Smooth muscle cell (in vitro differentiated cells): ENCODE measurements at regions not wholly inside any gene's neighbourhood (a gene's known extent, or its start where the extent isn't known, plus 50 kb on each side); places are given as distances from the start of the nearest gene placed in this dataset.

Source experiments
- DNase-seq: peaks from one replicate; lab custom pipeline; 2025; ENCODE audit not compliant: unreplicated experiment; lab: John Stamatoyannopoulos, UW
- H2AFZ ChIP-seq: fragments of 200-600 bp; sonication (generic); 2 replicates; pipeline ENCODE4 v1.6.0; 2016; ENCODE audit warnings: antibody characterized with exemption, low read depth, mild to moderate bottlenecking
- H3F3A ChIP-seq: fragments of 200-600 bp; sonication (generic); 2 replicates; pipeline ENCODE4 v1.6.0; 2017; ENCODE audit warnings: antibody characterized with exemption, low read depth
- H3K27ac ChIP-seq: fragments of 200-600 bp; sonication (generic); 2 replicates; pipeline ENCODE4 v1.5.1; 2016; ENCODE audit warnings: low read depth, mild to moderate bottlenecking
- H3K27me3 ChIP-seq: fragments of 200-600 bp; sonication (generic); 2 replicates; pipeline ENCODE4 v1.6.1; 2016; ENCODE audit warnings: low read depth, mild to moderate bottlenecking
- H3K36me3 ChIP-seq: fragments of 200-600 bp; sonication (generic); 2 replicates; pipeline ENCODE4 v1.5.1; 2016; ENCODE audit warnings: low read depth
- H3K4me1 ChIP-seq: fragments of 200-600 bp; sonication (generic); 2 replicates; pipeline ENCODE4 v1.5.1; 2016; ENCODE audit warnings: low read depth
- H3K4me2 ChIP-seq: fragments of 200-600 bp; sonication (generic); 2 replicates; pipeline ENCODE4 v1.6.0; 2016; ENCODE audit warnings: mild to moderate bottlenecking
- H3K4me3 ChIP-seq: fragments of 200-600 bp; sonication (generic); 2 replicates; pipeline ENCODE4 v1.5.1; 2016; ENCODE audit warnings: mild to moderate bottlenecking
- H3K79me2 ChIP-seq: fragments of 200-600 bp; sonication (generic); 2 replicates; pipeline ENCODE4 v1.6.0; 2016; ENCODE audit warnings: low read depth, mild to moderate bottlenecking
- H3K9ac ChIP-seq: fragments of 200-600 bp; sonication (generic); 2 replicates; pipeline ENCODE4 v1.6.0; 2016; ENCODE audit warnings: low read depth
- H3K9me3 ChIP-seq: fragments of 200-600 bp; sonication (generic); replicated peaks from 2 replicates; pipeline ENCODE4 v1.5.1; 2016; ENCODE audit warnings: low read depth
- H4K20me1 ChIP-seq: fragments of 200-600 bp; sonication (generic); 2 replicates; pipeline ENCODE4 v1.6.0; 2016; ENCODE audit warnings: low read depth
- CTCF ChIP-seq: fragments of 200-600 bp; sonication (generic); IDR thresholded peaks from 2 replicates; pipeline ENCODE4 v1.5.1; 2017; ENCODE audit warnings: borderline replicate concordance, mild to moderate bottlenecking, antibody characterized with exemption; ENCODE audit not compliant: insufficient read depth, poor library complexity, severe bottlenecking
- WGBS: methylation state at CpG from one replicate; pipeline ENCODE4 v1.1.7; 2016; ENCODE audit warnings: low lambda C conversion rate; 5-methylcytosine and 5-hydroxymethylcytosine counted together

- Histone ChIP-seq H3K27me3 (no peaks in the 10 kb centered on the region), H3K9me3 (no peaks in the 10 kb centered on the region), H3K79me2 (no peaks in the 10 kb centered on the region), H3K4me1 (no peaks in the 10 kb centered on the region), H3K4me2 (peak overlapping the region; percentile 45), H4K20me1 (no peaks in the 10 kb centered on the region), H2AFZ (peak overlapping the region; percentile 94), H3K36me3 (no peaks in the 10 kb centered on the region), H3K4me3 (peak overlapping the region; percentile 32), H3K27ac (no peak overlapping the region), H3K9ac (no peak overlapping the region), H3F3A (no peaks in the 10 kb centered on the region)
- DNase-seq = no peak
- no peak for TF ChIP-seq CTCF
- WGBS = 55% methylated on average over 11 of the region's 11 CpGs
Measured at GRCh38 chr13:72536714-72537394, 190.6 kb downstream of the MZT1 start.

GRCh38 chr13:72534951-72535640 is 192.3 kb downstream of the MZT1 start:
- no peaks in the 10 kb centered on the region for H4K20me1 ChIP-seq
- H3K4me1 ChIP-seq = peaks cover 5% of the 10 kb centered on the region
- no peak overlapping the region for H3K4me3 ChIP-seq
- H2AFZ ChIP-seq = no peak overlapping the region
- no peak for TF ChIP-seq CTCF
- WGBS = 78% methylated on average over 2 of the region's 2 CpGs
- no peak for DNase-seq
- H3K4me2 ChIP-seq = no peak overlapping the region
- H3K9me3 ChIP-seq = no peaks in the 10 kb centered on the region
- no peak overlapping the region for H3K27ac ChIP-seq
- H3K9ac ChIP-seq = no peak overlapping the region
- H3K36me3 ChIP-seq = no peaks in the 10 kb centered on the region
- peaks cover 3% of the 10 kb centered on the region for H3F3A ChIP-seq
- H3K79me2 ChIP-seq = no peaks in the 10 kb centered on the region
- H3K27me3 ChIP-seq = no peaks in the 10 kb centered on the region

GRCh38 chr13:72530471-72530870 is 197.0 kb downstream of the MZT1 start:
- Histone ChIP-seq H4K20me1 (no peaks in the 10 kb centered on the region), H3K4me2 (peak overlapping the region; percentile 82), H3F3A (peaks cover 3% of the 10 kb centered on the region), H2AFZ (peak overlapping the region; percentile 50), H3K4me1 (peaks cover 14% of the 10 kb centered on the region), H3K9me3 (no peaks in the 10 kb centered on the region), H3K79me2 (no peaks in the 10 kb centered on the region), H3K36me3 (no peaks in the 10 kb centered on the region), H3K4me3 (peak overlapping the region; percentile 29), H3K27ac (peak overlapping the region; percentile 65), H3K27me3 (no peaks in the 10 kb centered on the region), H3K9ac (no peak overlapping the region)
- TF ChIP-seq CTCF = no peak
- WGBS = 17% methylated on average over 5 of the region's 5 CpGs
- no peak for DNase-seq
